NT2/D1 (cell line): ENCODE measurements at regions not wholly inside any gene's neighbourhood (a gene's known extent, or its start where the extent isn't known, plus 50 kb on each side); places are given as distances from the start of the nearest gene placed in this dataset.

Experiments
- SUZ12 ChIP-seq: IDR thresholded peaks from 2 replicates; pipeline ENCODE4 v1.6.1; 2011; ENCODE audit not compliant: insufficient read length, insufficient read depth; ENCODE audit errors: extremely low read depth
- YY1 ChIP-seq: IDR thresholded peaks from 2 replicates; pipeline ENCODE4 v1.6.1; 2011; ENCODE audit not compliant: insufficient read length, insufficient read depth
- ZNF274 ChIP-seq: IDR thresholded peaks from 2 replicates; pipeline ENCODE4 v1.6.1; 2011; ENCODE audit warnings: mild to moderate bottlenecking, low read depth, low read length

DNA sequence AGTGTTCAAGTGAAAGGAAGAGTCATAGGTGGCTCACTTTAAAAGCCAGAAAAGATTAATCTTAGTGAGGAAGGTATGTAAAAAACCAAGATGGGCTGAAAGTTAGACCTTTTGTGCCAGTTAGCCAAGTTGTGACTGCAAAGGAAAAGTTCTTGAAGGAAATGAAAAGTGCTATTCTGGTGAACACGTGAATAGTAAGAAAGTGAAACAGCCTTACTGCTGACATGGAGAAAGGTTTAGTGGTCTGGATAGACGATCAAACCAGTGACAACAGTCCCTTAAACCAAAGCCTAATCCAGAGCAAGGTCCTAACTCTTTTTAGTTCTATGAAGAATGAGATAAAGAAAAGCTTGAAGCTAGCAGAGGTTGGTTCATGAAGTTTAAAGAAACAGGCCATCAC is 106.4 kb downstream of the CTH start:
- TF ChIP-seq YY1 (no peak), ZNF274 (no peak), SUZ12 (no peak)
